Muscle layer of colon (tissue), 2 donors: ENCODE measurements at regions not wholly inside any gene's neighbourhood (a gene's known extent, or its start where the extent isn't known, plus 50 kb on each side); places are given as distances from the start of the nearest gene placed in this dataset.
"Not testable (repeated sequence)": the region's sequence is repeated elsewhere in the genome, so short reads cannot be mapped to it uniquely, and the experiment has no call there.

Experiments used
- H3K27ac ChIP-seq: one replicate; pipeline ENCODE4 v1.7.0; 2013; ENCODE audit warnings: low read depth, mild to moderate bottlenecking, low read length, moderate library complexity
- H3K27me3 ChIP-seq, 2 donors: one replicate each; pipeline ENCODE4 v1.7.0; 2013; ENCODE audit warnings: low read length in 2 of 2, mild to moderate bottlenecking in 2 of 2; ENCODE audit not compliant: insufficient read depth in 2 of 2, control insufficient read depth in 1 of 2
- H3K36me3 ChIP-seq: one replicate; pipeline ENCODE4 v1.7.0; 2013; ENCODE audit warnings: mild to moderate bottlenecking, low read length; ENCODE audit not compliant: insufficient read depth
- H3K4me1 ChIP-seq: one replicate; pipeline ENCODE4 v1.7.0; 2013; ENCODE audit warnings: mild to moderate bottlenecking, low read length; ENCODE audit not compliant: insufficient read depth
- H3K4me3 ChIP-seq, 2 donors: one replicate each; pipeline ENCODE4 v1.7.0; 2013; ENCODE audit warnings: low read length in 2 of 2, low read depth in 1 of 2, mild to moderate bottlenecking in 1 of 2, moderate library complexity in 1 of 2
- H3K9ac ChIP-seq: one replicate; pipeline ENCODE4 v1.7.0; 2013; ENCODE audit warnings: low read length
- H3K9me3 ChIP-seq: one replicate; pipeline ENCODE4 v1.7.0; 2013; ENCODE audit warnings: mild to moderate bottlenecking, low read length
- donor health status: abdominal sarcoma.
- donor health status: Adenocarcinoma of cecum.

- no peaks in the 10 kb centered on the region for H3K9me3 ChIP-seq
- no peak overlapping the region for H3K9ac ChIP-seq
- no peak overlapping the region for H3K4me3 ChIP-seq
- no peaks in the 10 kb centered on the region for H3K4me1 ChIP-seq
- no peak overlapping the region for H3K27ac ChIP-seq
- H3K36me3 ChIP-seq: no peaks in the 10 kb centered on the region
- peaks cover 0 to 9% of the 10 kb centered on the region in 2 donors for H3K27me3 ChIP-seq
These were observed 364.4 kb downstream of the C16orf95 start for GRCh38 chr16:86952769-86953168.

GRCh38 chr16:86953631-86954391 lies 363.4 kb downstream of the C16orf95 start:
- Histone ChIP-seq H3K36me3 (no peaks in the 10 kb centered on the region), H3K4me3 (no peak overlapping the region), H3K9me3 (no peaks in the 10 kb centered on the region), H3K9ac (no peak overlapping the region), H3K4me1 (no peaks in the 10 kb centered on the region), H3K27ac (no peak overlapping the region), H3K27me3 (peaks cover 6 to 10% of the 10 kb centered on the region in 2 donors)

- H3K27me3 ChIP-seq: peaks cover 8 to 20% of the 10 kb centered on the region in 2 donors
- H3K36me3 ChIP-seq: no peaks in the 10 kb centered on the region
- H3K9ac ChIP-seq: no peak overlapping the region
- H3K27ac ChIP-seq: no peak overlapping the region
- H3K4me3 ChIP-seq: no peak overlapping the region
- no peaks in the 10 kb centered on the region for H3K9me3 ChIP-seq
- H3K4me1 ChIP-seq: no peaks in the 10 kb centered on the region
These were observed 361.9 kb downstream of the C16orf95 start for GRCh38 chr16:86955136-86955855.

GRCh38 chr16:86956437-86956836 lies 360.8 kb downstream of the C16orf95 start:
- Histone ChIP-seq H3K4me1 (no peaks in the 10 kb centered on the region), H3K27me3 (peaks cover 8 to 20% of the 10 kb centered on the region in 2 donors), H3K9me3 (no peaks in the 10 kb centered on the region), H3K36me3 (no peaks in the 10 kb centered on the region), H3K27ac (no peak overlapping the region), H3K9ac (no peak overlapping the region), H3K4me3 (no peak overlapping the region)

GRCh38 chr16:86957662-86958198 lies 359.5 kb downstream of the C16orf95 start:
- peaks cover 8 to 20% of the 10 kb centered on the region in 2 donors for H3K27me3 ChIP-seq
- H3K9me3 ChIP-seq, H3K4me1 ChIP-seq, H3K4me3 ChIP-seq, H3K36me3 ChIP-seq, H3K9ac ChIP-seq, H3K27ac ChIP-seq: not testable (repeated sequence)

GRCh38 chr16:86958423-86958822 lies 358.8 kb downstream of the C16orf95 start:
- Histone ChIP-seq H3K4me3 (no peak overlapping the region), H3K9me3 (no peaks in the 10 kb centered on the region), H3K27ac (no peak overlapping the region), H3K36me3 (no peaks in the 10 kb centered on the region), H3K4me1 (no peaks in the 10 kb centered on the region), H3K27me3 (peaks cover 8 to 19% of the 10 kb centered on the region in 2 donors), H3K9ac (no peak overlapping the region)

- Histone ChIP-seq H3K4me3 (no peak overlapping the region), H3K27me3 (peaks cover 8 to 15% of the 10 kb centered on the region in 2 donors), H3K9ac (no peak overlapping the region), H3K4me1 (no peaks in the 10 kb centered on the region), H3K9me3 (no peaks in the 10 kb centered on the region), H3K36me3 (no peaks in the 10 kb centered on the region), H3K27ac (no peak overlapping the region)
These were observed 358.0 kb downstream of the C16orf95 start for GRCh38 chr16:86959091-86959651.

GRCh38 chr16:86959729-86960128 lies 357.5 kb downstream of the C16orf95 start:
- Histone ChIP-seq H3K27ac (no peak overlapping the region), H3K9ac (no peak overlapping the region), H3K9me3 (no peaks in the 10 kb centered on the region), H3K4me1 (no peaks in the 10 kb centered on the region), H3K36me3 (no peaks in the 10 kb centered on the region), H3K4me3 (no peak overlapping the region), H3K27me3 (peaks cover 8 to 15% of the 10 kb centered on the region in 2 donors)

- H3K4me3 ChIP-seq: no peak overlapping the region
- H3K36me3 ChIP-seq: no peaks in the 10 kb centered on the region
- H3K9ac ChIP-seq: no peak overlapping the region
- no peaks in the 10 kb centered on the region for H3K4me1 ChIP-seq
- no peaks in the 10 kb centered on the region for H3K9me3 ChIP-seq
- H3K27me3 ChIP-seq: peaks cover 8 to 15% of the 10 kb centered on the region in 2 donors
- no peak overlapping the region for H3K27ac ChIP-seq
These were observed 356.9 kb downstream of the C16orf95 start for GRCh38 chr16:86960266-86960665.

- Histone ChIP-seq H3K9ac (no peak overlapping the region), H3K4me1 (no peaks in the 10 kb centered on the region), H3K4me3 (no peak overlapping the region), H3K27ac (no peak overlapping the region), H3K27me3 (peaks cover 8 to 15% of the 10 kb centered on the region in 2 donors), H3K36me3 (no peaks in the 10 kb centered on the region), H3K9me3 (no peaks in the 10 kb centered on the region)
These were observed 356.0 kb downstream of the C16orf95 start for GRCh38 chr16:86961171-86961601.

GRCh38 chr16:86962259-86962658 lies 354.9 kb downstream of the C16orf95 start:
- peaks cover 8 to 15% of the 10 kb centered on the region in 2 donors for H3K27me3 ChIP-seq

More at GRCh38 chr16:86962259-86962658, 354.9 kb downstream of the C16orf95 start:
- no peak overlapping the region for H3K9ac ChIP-seq
- no peak overlapping the region for H3K4me3 ChIP-seq
- H3K9me3 ChIP-seq: no peaks in the 10 kb centered on the region
- H3K27ac ChIP-seq: no peak overlapping the region
- no peaks in the 10 kb centered on the region for H3K4me1 ChIP-seq
- H3K36me3 ChIP-seq: no peaks in the 10 kb centered on the region
